Breast epithelium (tissue), 3 donors: ENCODE measurements at regions not wholly inside any gene's neighbourhood (a gene's known extent, or its start where the extent isn't known, plus 50 kb on each side); places are given as distances from the start of the nearest gene placed in this dataset.

Experiments
- CTCF ChIP-seq, 3 donors: fragments of 450-650 bp; IDR thresholded peaks; one replicate each; pipeline ENCODE4 v1.5.1; 2016 to 2017; ENCODE audit warnings: antibody characterized with exemption in 3 of 3, mild to moderate bottlenecking in 3 of 3, moderate library complexity in 3 of 3
- POLR2A ChIP-seq: fragments of 450-650 bp; IDR thresholded peaks from one replicate; pipeline ENCODE4 v1.6.1; 2016; ENCODE audit warnings: antibody characterized with exemption, mild to moderate bottlenecking, moderate library complexity

- TF ChIP-seq CTCF (IDR thresholded peaks at IDR 0.05) = no peak
- TF ChIP-seq POLR2A = no peak
Observed at GRCh38 chr13:54836273-54836672, 1807.7 kb downstream of the OLFM4 start.
